Astrocyte (in vitro differentiated cells and primary cell): ENCODE measurements at regions not wholly inside any gene's neighbourhood (a gene's known extent, or its start where the extent isn't known, plus 50 kb on each side); places are given as distances from the start of the nearest gene placed in this dataset.

Experiments
- DNase-seq: peaks from one replicate; pipeline ENCODE4 v3.0.0-alpha.2; 2010; ENCODE audit warnings: low read depth
- FAIRE-seq: peaks from 2 replicates; lab custom pipeline; 2011; peaks lifted over from hg19 to GRCh38; lab: Jason Lieb, UNC
- H2AFZ ChIP-seq: 2 replicates; pipeline ENCODE4 v1.6.0; 2012; ENCODE audit warnings: low read depth, low read length, inconsistent platforms
- H3K27ac ChIP-seq: 2 replicates; pipeline ENCODE4 v1.5.1; 2011; ENCODE audit warnings: low read depth, low read length, inconsistent platforms
- H3K27me3 ChIP-seq: 2 replicates; pipeline ENCODE4 v1.6.0; 2011; ENCODE audit warnings: low read length, inconsistent platforms; ENCODE audit not compliant: insufficient read depth
- H3K36me3 ChIP-seq: 2 replicates; pipeline ENCODE4 v1.5.1; 2011; ENCODE audit warnings: low read length, inconsistent platforms; ENCODE audit not compliant: insufficient read depth
- H3K4me1 ChIP-seq: 2 replicates; pipeline ENCODE4 v1.5.1; 2011; ENCODE audit warnings: low read length, inconsistent platforms; ENCODE audit not compliant: insufficient read depth
- H3K4me2 ChIP-seq: 2 replicates; pipeline ENCODE4 v1.6.0; 2012; ENCODE audit warnings: low read length, inconsistent platforms
- H3K4me3 ChIP-seq: 2 replicates; pipeline ENCODE4 v1.5.1; 2011; ENCODE audit warnings: low read depth, mild to moderate bottlenecking, low read length, inconsistent platforms; ENCODE audit not compliant: insufficient read depth
- H3K79me2 ChIP-seq: 2 replicates; pipeline ENCODE4 v1.6.0; 2012; ENCODE audit warnings: mild to moderate bottlenecking, low read length, inconsistent platforms; ENCODE audit not compliant: insufficient read depth
- H3K9ac ChIP-seq: 2 replicates; pipeline ENCODE4 v1.6.0; 2012; ENCODE audit warnings: mild to moderate bottlenecking, low read length, inconsistent platforms
- H3K9me3 ChIP-seq: 2 replicates; pipeline ENCODE4 v1.5.1; 2012; ENCODE audit warnings: low read depth, mild to moderate bottlenecking, low read length, inconsistent platforms; ENCODE audit not compliant: insufficient read depth
- H4K20me1 ChIP-seq: 2 replicates; pipeline ENCODE4 v1.6.0; 2012; ENCODE audit warnings: low read length, inconsistent platforms; ENCODE audit not compliant: insufficient read depth
- H3K27ac Mint-ChIP-seq: one replicate; pipeline ENCODE4 v1.8.0; 2021; ENCODE audit warnings: mild to moderate bottlenecking, mixed read lengths; ENCODE audit not compliant: unreplicated experiment
- H3K27me3 Mint-ChIP-seq: one replicate; pipeline ENCODE4 v1.8.0; 2021; ENCODE audit warnings: low read depth, mixed read lengths; ENCODE audit not compliant: unreplicated experiment
- H3K36me3 Mint-ChIP-seq: one replicate; pipeline ENCODE4 v1.8.0; 2021; ENCODE audit warnings: low read depth, mixed read lengths; ENCODE audit not compliant: unreplicated experiment
- H3K4me1 Mint-ChIP-seq: one replicate; pipeline ENCODE4 v1.8.0; 2021; ENCODE audit warnings: low read depth, mixed read lengths; ENCODE audit not compliant: unreplicated experiment
- H3K4me3 Mint-ChIP-seq: one replicate; pipeline ENCODE4 v1.8.0; 2021; ENCODE audit warnings: mild to moderate bottlenecking, moderate library complexity, mixed read lengths; ENCODE audit not compliant: unreplicated experiment
- H3K9me3 Mint-ChIP-seq: one replicate; pipeline ENCODE4 v1.8.0; 2021; ENCODE audit warnings: mild to moderate bottlenecking, mixed read lengths; ENCODE audit not compliant: unreplicated experiment
- EZH2 ChIP-seq: IDR thresholded peaks from 2 replicates; pipeline ENCODE4 v1.6.1; 2012; ENCODE audit warnings: mild to moderate bottlenecking, low read length, inconsistent platforms; ENCODE audit not compliant: insufficient read depth
- TF ChIP-seq, protein P1 (sequence below): IDR thresholded peaks from 2 replicates; pipeline ENCODE4 v1.5.1; 2011; ENCODE audit warnings: low read depth, mild to moderate bottlenecking, inconsistent platforms, low read length, moderate library complexity; ENCODE audit not compliant: insufficient read depth

DNA sequence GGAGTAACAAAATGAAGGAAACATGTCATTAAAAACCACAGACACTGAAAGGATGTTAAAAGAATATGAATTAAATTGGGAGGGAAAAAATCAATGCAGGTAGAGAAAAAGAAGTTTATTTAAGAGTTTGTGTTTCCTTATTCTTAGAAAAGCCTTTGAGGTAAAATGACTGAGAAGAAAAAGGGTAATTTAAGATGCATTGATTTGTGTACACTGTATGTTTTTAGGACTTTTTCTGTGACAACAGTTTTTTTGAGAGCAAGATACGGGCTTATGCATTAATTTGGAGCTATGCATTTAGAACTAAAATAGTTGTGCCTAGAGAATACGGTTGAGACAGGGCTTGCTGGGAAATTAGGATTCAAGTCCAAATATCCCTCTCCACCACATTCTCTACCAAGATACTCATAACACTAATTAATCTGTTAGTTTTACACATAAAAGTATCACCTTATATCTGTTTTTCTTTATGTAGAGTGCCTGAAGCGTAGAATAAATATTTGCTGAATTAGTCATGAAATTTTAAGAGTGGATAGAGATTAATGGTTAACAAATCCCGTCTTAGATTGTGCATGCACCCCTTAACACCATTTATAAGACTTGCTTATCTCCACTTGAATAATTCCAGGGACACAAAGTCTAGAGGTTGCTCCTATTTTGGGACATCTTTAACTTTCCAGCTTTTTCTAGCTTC, 232.5 kb downstream of the PCDH7 start:
- H3K36me3 Mint-ChIP-seq: no peaks in the 10 kb centered on the region
- H3K27ac Mint-ChIP-seq: no peak overlapping the region
- H3K4me2 ChIP-seq: no peak overlapping the region
- H3K4me1 ChIP-seq: no peaks in the 10 kb centered on the region
- H3K36me3 ChIP-seq: no peaks in the 10 kb centered on the region
- H3K27ac ChIP-seq: no peak overlapping the region
- no peaks in the 10 kb centered on the region for H3K4me1 Mint-ChIP-seq
- H3K9ac ChIP-seq: no peak overlapping the region
- no peaks in the 10 kb centered on the region for H3K9me3 ChIP-seq
- H3K9me3 Mint-ChIP-seq: no peaks in the 10 kb centered on the region
- H2AFZ ChIP-seq: no peak overlapping the region
- no peaks in the 10 kb centered on the region for H4K20me1 ChIP-seq
- TF ChIP-seq, protein P1, sequence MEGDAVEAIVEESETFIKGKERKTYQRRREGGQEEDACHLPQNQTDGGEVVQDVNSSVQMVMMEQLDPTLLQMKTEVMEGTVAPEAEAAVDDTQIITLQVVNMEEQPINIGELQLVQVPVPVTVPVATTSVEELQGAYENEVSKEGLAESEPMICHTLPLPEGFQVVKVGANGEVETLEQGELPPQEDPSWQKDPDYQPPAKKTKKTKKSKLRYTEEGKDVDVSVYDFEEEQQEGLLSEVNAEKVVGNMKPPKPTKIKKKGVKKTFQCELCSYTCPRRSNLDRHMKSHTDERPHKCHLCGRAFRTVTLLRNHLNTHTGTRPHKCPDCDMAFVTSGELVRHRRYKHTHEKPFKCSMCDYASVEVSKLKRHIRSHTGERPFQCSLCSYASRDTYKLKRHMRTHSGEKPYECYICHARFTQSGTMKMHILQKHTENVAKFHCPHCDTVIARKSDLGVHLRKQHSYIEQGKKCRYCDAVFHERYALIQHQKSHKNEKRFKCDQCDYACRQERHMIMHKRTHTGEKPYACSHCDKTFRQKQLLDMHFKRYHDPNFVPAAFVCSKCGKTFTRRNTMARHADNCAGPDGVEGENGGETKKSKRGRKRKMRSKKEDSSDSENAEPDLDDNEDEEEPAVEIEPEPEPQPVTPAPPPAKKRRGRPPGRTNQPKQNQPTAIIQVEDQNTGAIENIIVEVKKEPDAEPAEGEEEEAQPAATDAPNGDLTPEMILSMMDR: no peak
- no peak for TF ChIP-seq EZH2
- H3K79me2 ChIP-seq: no peaks in the 10 kb centered on the region
- no peak overlapping the region for H3K4me3 Mint-ChIP-seq
- DNase-seq (peak; percentile 28), FAIRE-seq (no peak)
- H3K27me3 ChIP-seq: no peaks in the 10 kb centered on the region
- H3K27me3 Mint-ChIP-seq: no peaks in the 10 kb centered on the region
- no peak overlapping the region for H3K4me3 ChIP-seq

DNA sequence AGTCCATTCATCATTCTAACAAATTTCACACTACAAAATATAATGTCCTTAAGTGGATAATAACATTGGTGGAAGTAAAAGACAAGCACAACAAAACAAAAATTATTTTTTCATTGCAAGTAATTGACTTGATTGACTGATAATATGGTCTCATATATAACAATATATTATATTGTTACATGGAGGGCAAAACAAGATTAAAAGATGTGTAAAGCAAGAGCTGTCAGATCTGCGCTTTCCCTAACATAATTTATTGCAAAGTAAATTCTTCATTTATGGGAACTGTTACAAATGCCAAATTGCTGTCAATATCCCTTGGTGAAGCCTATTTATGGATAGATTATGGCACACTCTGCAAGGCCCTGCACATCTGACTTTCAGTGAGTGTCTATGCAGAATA, 233.6 kb downstream of the PCDH7 start:
- H3K36me3 Mint-ChIP-seq: no peaks in the 10 kb centered on the region
- H3K9ac ChIP-seq: no peak overlapping the region
- H3K27me3 ChIP-seq: no peaks in the 10 kb centered on the region
- H3K4me1 Mint-ChIP-seq: no peaks in the 10 kb centered on the region
- H3K36me3 ChIP-seq: no peaks in the 10 kb centered on the region
- no peak overlapping the region for H3K27ac ChIP-seq
- no peak overlapping the region for H2AFZ ChIP-seq
- no peak overlapping the region for H3K4me3 ChIP-seq
- H3K4me1 ChIP-seq: no peaks in the 10 kb centered on the region
- no peaks in the 10 kb centered on the region for H3K27me3 Mint-ChIP-seq
- H3K79me2 ChIP-seq: no peaks in the 10 kb centered on the region
- H4K20me1 ChIP-seq: no peaks in the 10 kb centered on the region
- H3K4me3 Mint-ChIP-seq: no peak overlapping the region
- FAIRE-seq: no peak
- no peak overlapping the region for H3K4me2 ChIP-seq
- TF ChIP-seq EZH2: no peak
- TF ChIP-seq, protein P1: no peak
- no peaks in the 10 kb centered on the region for H3K9me3 ChIP-seq
- no peak overlapping the region for H3K27ac Mint-ChIP-seq
- H3K9me3 Mint-ChIP-seq: no peaks in the 10 kb centered on the region
- no peak for DNase-seq

DNA sequence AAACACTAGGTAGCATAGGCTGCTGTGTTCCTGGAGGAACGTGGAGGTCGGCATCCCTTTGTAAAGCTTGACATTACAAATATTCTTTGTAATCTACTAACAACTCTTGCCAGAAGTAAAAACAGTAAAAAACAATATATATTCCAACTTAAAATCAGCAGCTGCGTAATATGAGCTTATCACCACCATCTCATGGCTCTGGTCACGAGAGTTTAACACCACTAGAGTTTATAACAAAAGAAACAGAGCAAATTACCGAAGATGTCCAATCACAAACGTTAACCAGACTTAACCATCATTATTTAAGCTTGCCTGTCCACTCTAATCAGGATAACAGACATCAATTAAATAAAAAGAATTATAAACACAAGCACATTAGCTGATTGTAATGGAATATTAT, 236.7 kb downstream of the PCDH7 start:
- Mint-ChIP-seq H3K27ac (no peak overlapping the region), H3K4me1 (no peaks in the 10 kb centered on the region), H3K27me3 (no peaks in the 10 kb centered on the region), H3K4me3 (no peak overlapping the region), H3K9me3 (no peaks in the 10 kb centered on the region), H3K36me3 (no peaks in the 10 kb centered on the region)
- H3K4me1 ChIP-seq: no peaks in the 10 kb centered on the region
- no peak overlapping the region for H3K27ac ChIP-seq
- DNase-seq: no peak
- H3K9ac ChIP-seq: no peak overlapping the region
- no peaks in the 10 kb centered on the region for H3K36me3 ChIP-seq
- FAIRE-seq: no peak
- H3K9me3 ChIP-seq: no peaks in the 10 kb centered on the region
- no peak overlapping the region for H3K4me2 ChIP-seq
- TF ChIP-seq EZH2: no peak
- TF ChIP-seq, protein P1: no peak
- no peaks in the 10 kb centered on the region for H3K79me2 ChIP-seq
- no peaks in the 10 kb centered on the region for H3K27me3 ChIP-seq
- no peak overlapping the region for H2AFZ ChIP-seq
- no peaks in the 10 kb centered on the region for H4K20me1 ChIP-seq
- H3K4me3 ChIP-seq: no peak overlapping the region
